ENCODE measurements at regions not wholly inside any gene's neighbourhood (a gene's known extent, or its start where the extent isn't known, plus 50 kb on each side); places are given as distances from the start of the nearest gene placed in this dataset.

GRCh38 chr2:44883356-44883755 lies 58.1 kb upstream of the SIX3 start:
- H3K27me3 ChIP-seq (ENCODE audit: control insufficient read depth, insufficient read depth, low read length) = peaks cover 10% of the 10 kb centered on the region
- no peak for TF ChIP-seq CTCF (IDR thresholded peaks at IDR 0.05; ENCODE audit: low read depth, low read length)
- CTCF ChIA-PET = no interaction called here

GRCh38 chr2:44884231-44884630 lies 57.3 kb upstream of the SIX3 start:
- Histone ChIP-seq H3K27me3 (ENCODE audit: control insufficient read depth, insufficient read depth, low read length) (peaks cover 11% of the 10 kb centered on the region), H3K9me3 (ENCODE audit: control insufficient read depth, insufficient read depth, low read length) (no peaks in the 10 kb centered on the region; the same call in 1 of the 2 replicates), H3K27ac (ENCODE audit: low read depth, low read length) (no peak overlapping the region), H3K4me3 (ENCODE audit: low read depth, low read length) (no peak overlapping the region)
- no peak for DNase-seq (ENCODE audit: low read depth, low spot score)
- ChIA-PET CTCF (no interaction called here), POLR2A (no interaction called here)
- TF ChIP-seq CTCF (IDR thresholded peaks at IDR 0.05; ENCODE audit: low read depth, low read length) = no peak

More at GRCh38 chr2:44883356-44883755, 58.1 kb upstream of the SIX3 start:
- no peak overlapping the region for H3K4me3 ChIP-seq (ENCODE audit: low read depth, low read length)
- H3K27ac ChIP-seq (ENCODE audit: low read depth, low read length) = no peak overlapping the region
- DNase-seq (ENCODE audit: low read depth, low spot score) = no peak
- no peaks in the 10 kb centered on the region; the same call in 1 of the 2 replicates for H3K9me3 ChIP-seq (ENCODE audit: control insufficient read depth, insufficient read depth, low read length)
- POLR2A ChIA-PET = no interaction called here

- POLR2A ChIA-PET = no interaction called here
- peaks cover 11% of the 10 kb centered on the region for H3K27me3 ChIP-seq (ENCODE audit: control insufficient read depth, insufficient read depth, low read length)
- CTCF ChIA-PET = no interaction called here
Measured at GRCh38 chr2:44884677-44885076, 56.8 kb upstream of the SIX3 start.

GRCh38 chr2:44886414-44886813 lies 55.1 kb upstream of the SIX3 start:
- Histone ChIP-seq H3K27me3 (ENCODE audit: control insufficient read depth, insufficient read depth, low read length) (peaks cover 10% of the 10 kb centered on the region), H3K27ac (ENCODE audit: low read depth, low read length) (no peak overlapping the region), H3K4me3 (ENCODE audit: low read depth, low read length) (no peak overlapping the region), H3K9me3 (ENCODE audit: control insufficient read depth, insufficient read depth, low read length) (no peaks in the 10 kb centered on the region)
- no peak for DNase-seq (ENCODE audit: low read depth, low spot score)
- TF ChIP-seq CTCF (IDR thresholded peaks at IDR 0.05; ENCODE audit: low read depth, low read length) = no peak
- ChIA-PET POLR2A (no interaction called here), CTCF (no interaction called here)

More at GRCh38 chr2:44884677-44885076, 56.8 kb upstream of the SIX3 start:
- no peak overlapping the region for H3K4me3 ChIP-seq (ENCODE audit: low read depth, low read length)
- DNase-seq (ENCODE audit: low read depth, low spot score) = no peak
- no peak for TF ChIP-seq CTCF (IDR thresholded peaks at IDR 0.05; ENCODE audit: low read depth, low read length)
- no peaks in the 10 kb centered on the region; the same call in 1 of the 2 replicates for H3K9me3 ChIP-seq (ENCODE audit: control insufficient read depth, insufficient read depth, low read length)
- H3K27ac ChIP-seq (ENCODE audit: low read depth, low read length) = no peak overlapping the region

GRCh38 chr2:44889096-44889495 lies 52.4 kb upstream of the SIX3 start:
- H3K27ac ChIP-seq (ENCODE audit: low read depth, low read length) = no peak overlapping the region
- CTCF ChIA-PET = no interaction called here
- TF ChIP-seq CTCF (IDR thresholded peaks at IDR 0.05; ENCODE audit: low read depth, low read length) = no peak
- H3K27me3 ChIP-seq (ENCODE audit: control insufficient read depth, insufficient read depth, low read length) = peaks cover 12% of the 10 kb centered on the region
- POLR2A ChIA-PET = no interaction called here
- H3K4me3 ChIP-seq (ENCODE audit: low read depth, low read length) = no peak overlapping the region
- no peaks in the 10 kb centered on the region; the same call in 1 of the 2 replicates for H3K9me3 ChIP-seq (ENCODE audit: control insufficient read depth, insufficient read depth, low read length)
- no peak for DNase-seq (ENCODE audit: low read depth, low spot score)
